Spleen (tissue), 7 donors: ENCODE measurements at regions not wholly inside any gene's neighbourhood (a gene's known extent, or its start where the extent isn't known, plus 50 kb on each side); places are given as distances from the start of the nearest gene placed in this dataset.

Source experiments
- POLR2A ChIP-seq, 3 donors: fragments of 450-650 bp; IDR thresholded peaks; one replicate each; pipeline ENCODE4 v1.5.1; 2017; ENCODE audit warnings: antibody characterized with exemption in 3 of 3, mild to moderate bottlenecking in 1 of 3
- TF ChIP-seq, protein P1 (sequence below), 11 experiments: fragments of 200-600 bp in 7 of 11; fragments of 450-650 bp in 4 of 11; sonication (generic) in 4 of 11; IDR thresholded peaks in 8 of 11; conservative IDR thresholded peaks in 3 of 11; 1 replicate in 7 of 11; 2 replicates in 4 of 11; pipeline versions ENCODE4 v1.4.0 to v1.8.0; 2016 to 2021; ENCODE audit warnings: antibody characterized with exemption in 11 of 11, inconsistent platforms in 4 of 11, mild to moderate bottlenecking in 1 of 11
- donor health status: DM: no; HTN: no; CAD: no; lungs with moderate emphysema.
- donor health status: DM: no; HTN: no; CAD: no.
- donor health status: DM: no; HTN: no; CAD: no.

DNA sequence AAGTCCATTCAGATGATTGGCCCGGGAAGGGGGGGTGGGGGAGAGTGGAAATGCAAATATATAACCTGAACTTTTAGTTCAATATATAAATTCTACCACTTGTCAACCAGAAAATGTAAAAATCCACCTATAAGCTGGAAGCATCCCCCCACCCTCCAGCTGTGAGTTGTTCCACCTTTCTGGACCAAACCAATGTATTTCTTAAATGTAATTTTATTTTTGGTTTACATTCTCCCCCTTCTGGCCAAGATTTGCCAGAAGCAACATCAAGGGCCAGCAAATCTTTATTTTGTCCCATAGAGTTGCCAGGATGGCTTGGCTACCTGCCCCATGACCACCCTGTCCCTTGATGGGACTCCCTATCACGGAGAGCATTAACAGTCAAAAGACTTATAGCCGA lies 545.7 kb downstream of the TBL1XR1 start:
- no peak for TF ChIP-seq POLR2A (IDR thresholded peaks at IDR 0.05)
- TF ChIP-seq, protein P1, sequence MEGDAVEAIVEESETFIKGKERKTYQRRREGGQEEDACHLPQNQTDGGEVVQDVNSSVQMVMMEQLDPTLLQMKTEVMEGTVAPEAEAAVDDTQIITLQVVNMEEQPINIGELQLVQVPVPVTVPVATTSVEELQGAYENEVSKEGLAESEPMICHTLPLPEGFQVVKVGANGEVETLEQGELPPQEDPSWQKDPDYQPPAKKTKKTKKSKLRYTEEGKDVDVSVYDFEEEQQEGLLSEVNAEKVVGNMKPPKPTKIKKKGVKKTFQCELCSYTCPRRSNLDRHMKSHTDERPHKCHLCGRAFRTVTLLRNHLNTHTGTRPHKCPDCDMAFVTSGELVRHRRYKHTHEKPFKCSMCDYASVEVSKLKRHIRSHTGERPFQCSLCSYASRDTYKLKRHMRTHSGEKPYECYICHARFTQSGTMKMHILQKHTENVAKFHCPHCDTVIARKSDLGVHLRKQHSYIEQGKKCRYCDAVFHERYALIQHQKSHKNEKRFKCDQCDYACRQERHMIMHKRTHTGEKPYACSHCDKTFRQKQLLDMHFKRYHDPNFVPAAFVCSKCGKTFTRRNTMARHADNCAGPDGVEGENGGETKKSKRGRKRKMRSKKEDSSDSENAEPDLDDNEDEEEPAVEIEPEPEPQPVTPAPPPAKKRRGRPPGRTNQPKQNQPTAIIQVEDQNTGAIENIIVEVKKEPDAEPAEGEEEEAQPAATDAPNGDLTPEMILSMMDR (IDR thresholded peaks at IDR 0.05 in 8 of 11, conservative IDR thresholded peaks at IDR 0.05 in 3 of 11): no peak
